Mucosa of descending colon (tissue), 3 donors: ENCODE measurements at regions not wholly inside any gene's neighbourhood (a gene's known extent, or its start where the extent isn't known, plus 50 kb on each side); places are given as distances from the start of the nearest gene placed in this dataset.

Experiments used
- ATAC-seq: fragments of 200-7000 bp; cut with Tn5 transposase; one replicate; pipeline ENCODE4 v1.9.1; 2020; ENCODE audit warnings: mild to moderate bottlenecking, moderate library complexity
- DNase-seq, 3 donors: peaks; one replicate each; pipeline ENCODE4 v3.0.0-alpha.2; 2020
- H3K36me3 ChIP-seq: fragments of 200-600 bp; one replicate; pipeline ENCODE4 v1.8.0; 2021; ENCODE audit warnings: low read depth, mild to moderate bottlenecking
- H3K4me1 ChIP-seq: fragments of 200-600 bp; one replicate; pipeline ENCODE4 v1.8.0; 2021; ENCODE audit warnings: low read depth, mild to moderate bottlenecking
- H3K4me3 ChIP-seq: fragments of 200-600 bp; one replicate; pipeline ENCODE4 v1.8.0; 2021; ENCODE audit warnings: mild to moderate bottlenecking
- H3K9me3 ChIP-seq: fragments of 200-600 bp; one replicate; pipeline ENCODE4 v1.8.0; 2021; ENCODE audit warnings: mild to moderate bottlenecking
- intact Hi-C, 2 donors: fragments of 100-400 bp; cut with DNase I in 1 of 2; cut with micrococcal nuclease in 1 of 2; formaldehyde crosslinking; loops; one replicate each; pipeline versions ENCODE4 v1.11.0 to v1.11.1; 2022; cut with DNase I, micrococcal nuclease
- TF ChIP-seq, protein P1 (sequence below): fragments of 200-600 bp; IDR thresholded peaks from one replicate; pipeline ENCODE4 v1.8.0; 2022; ENCODE audit warnings: antibody characterized with exemption, mild to moderate bottlenecking
- donor health status: DM: no; HTN: no; CAD: no; lungs with moderate emphysema.
- donor health status: DM: no; HTN: no; CAD: no.
- donor health status: DM: no; HTN: yes; CAD: no.

DNA sequence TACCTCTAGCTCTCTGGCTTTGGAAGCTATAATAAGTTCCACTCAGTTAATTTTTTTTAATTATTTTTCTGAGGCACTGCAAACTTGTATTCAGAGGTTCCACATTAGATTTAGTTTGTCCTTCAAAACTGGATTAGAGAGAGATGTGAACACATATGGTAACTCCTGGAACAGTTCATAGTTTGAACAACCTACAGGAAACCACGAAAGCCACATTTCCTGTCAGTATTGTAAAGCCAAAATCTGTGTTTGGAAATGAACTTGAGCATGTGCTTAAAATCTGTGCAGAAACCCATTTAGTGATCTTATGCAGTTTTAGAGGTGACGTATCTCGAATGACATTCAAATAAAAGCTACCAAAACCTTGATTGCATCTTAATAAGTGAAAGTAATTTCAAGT is 1952.0 kb downstream of the OLFM4 start:
- Histone ChIP-seq H3K4me1 (no peaks in the 10 kb centered on the region), H3K36me3 (no peaks in the 10 kb centered on the region), H3K4me3 (no peak overlapping the region), H3K9me3 (peaks cover 29% of the 10 kb centered on the region)
- ATAC-seq (no peak), DNase-seq (no peak)
- TF ChIP-seq, protein P1, sequence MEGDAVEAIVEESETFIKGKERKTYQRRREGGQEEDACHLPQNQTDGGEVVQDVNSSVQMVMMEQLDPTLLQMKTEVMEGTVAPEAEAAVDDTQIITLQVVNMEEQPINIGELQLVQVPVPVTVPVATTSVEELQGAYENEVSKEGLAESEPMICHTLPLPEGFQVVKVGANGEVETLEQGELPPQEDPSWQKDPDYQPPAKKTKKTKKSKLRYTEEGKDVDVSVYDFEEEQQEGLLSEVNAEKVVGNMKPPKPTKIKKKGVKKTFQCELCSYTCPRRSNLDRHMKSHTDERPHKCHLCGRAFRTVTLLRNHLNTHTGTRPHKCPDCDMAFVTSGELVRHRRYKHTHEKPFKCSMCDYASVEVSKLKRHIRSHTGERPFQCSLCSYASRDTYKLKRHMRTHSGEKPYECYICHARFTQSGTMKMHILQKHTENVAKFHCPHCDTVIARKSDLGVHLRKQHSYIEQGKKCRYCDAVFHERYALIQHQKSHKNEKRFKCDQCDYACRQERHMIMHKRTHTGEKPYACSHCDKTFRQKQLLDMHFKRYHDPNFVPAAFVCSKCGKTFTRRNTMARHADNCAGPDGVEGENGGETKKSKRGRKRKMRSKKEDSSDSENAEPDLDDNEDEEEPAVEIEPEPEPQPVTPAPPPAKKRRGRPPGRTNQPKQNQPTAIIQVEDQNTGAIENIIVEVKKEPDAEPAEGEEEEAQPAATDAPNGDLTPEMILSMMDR = no peak
- intact Hi-C loops = no loop called here

DNA sequence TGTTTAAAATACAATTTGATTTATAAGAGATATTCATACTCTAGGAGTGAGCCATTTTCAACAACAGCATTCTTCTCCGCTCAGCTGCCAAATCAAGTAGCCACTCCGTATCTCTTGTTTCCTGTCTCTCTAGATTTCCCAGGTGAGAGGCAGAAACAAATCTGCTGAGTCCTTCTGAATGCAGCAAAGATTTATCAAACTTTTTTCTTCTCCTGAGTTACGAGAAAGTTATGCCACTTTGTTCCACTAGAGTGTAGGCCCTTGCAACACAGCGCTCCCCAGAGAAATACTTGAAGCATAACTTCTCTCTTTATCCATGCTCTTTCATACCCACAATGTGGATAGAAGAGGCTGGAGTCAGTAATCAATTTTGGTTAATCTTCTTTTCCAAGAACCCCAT is 1960.8 kb downstream of the OLFM4 start:
- H3K4me3 ChIP-seq = no peak overlapping the region
- no peak for ATAC-seq

GRCh38 chr13:54999399-54999907 is 1970.8 kb downstream of the OLFM4 start:
- intact Hi-C loops = no loop called here
- Histone ChIP-seq H3K4me1 (no peaks in the 10 kb centered on the region), H3K9me3 (peaks cover 59% of the 10 kb centered on the region), H3K4me3 (no peak overlapping the region), H3K36me3 (no peaks in the 10 kb centered on the region)
- no peak for DNase-seq
- TF ChIP-seq, protein P1 = no peak
- no peak for ATAC-seq

More for the DNA sequence above, 1960.8 kb downstream of the OLFM4 start:
- Histone ChIP-seq H3K4me1 (no peaks in the 10 kb centered on the region), H3K9me3 (peaks cover 47% of the 10 kb centered on the region), H3K36me3 (no peaks in the 10 kb centered on the region)
- DNase-seq = no peak
- TF ChIP-seq, protein P1 = no peak
- intact Hi-C loops = no loop called here

DNA sequence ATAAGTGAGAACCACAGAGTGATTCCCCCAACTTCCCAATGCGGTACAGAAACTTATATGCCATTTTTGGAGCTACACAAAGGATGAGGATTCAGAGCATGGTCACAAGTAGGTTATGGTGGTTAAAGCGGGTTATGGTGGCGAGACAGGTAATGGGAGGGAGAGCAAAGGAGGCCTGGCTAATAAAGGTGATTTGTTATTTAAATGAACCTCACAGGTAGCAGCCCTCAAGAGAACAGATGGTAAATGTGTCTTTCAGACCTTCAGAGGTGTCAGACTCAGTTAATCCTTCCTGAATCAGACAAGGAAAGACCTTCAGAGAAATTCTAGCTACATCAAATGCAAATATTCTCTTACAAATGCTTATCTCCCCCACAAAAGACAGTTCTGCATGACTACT is 1971.4 kb downstream of the OLFM4 start:
- intact Hi-C loops = no loop called here
- no peak for ATAC-seq

DNA sequence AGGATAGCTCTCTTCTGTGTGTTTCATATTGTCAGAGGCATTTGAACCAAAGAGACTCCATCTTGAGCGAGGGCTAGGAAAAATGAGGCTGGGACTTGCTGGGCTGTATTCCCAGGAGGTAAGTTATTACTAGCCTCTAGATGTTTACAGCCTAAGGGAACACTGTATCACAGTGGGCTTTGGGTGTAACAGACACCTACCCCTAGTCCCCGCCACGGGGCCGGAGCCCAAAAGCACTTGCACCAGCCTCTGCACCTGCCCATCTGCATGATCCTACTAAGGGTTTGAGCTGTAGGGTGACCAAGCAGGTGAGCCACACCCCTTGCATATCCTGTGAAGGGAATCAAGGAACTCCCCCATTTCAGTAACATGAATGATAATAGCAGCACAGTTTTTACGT is 1972.2 kb downstream of the OLFM4 start:
- DNase-seq = no peak
- no peak overlapping the region for H3K4me3 ChIP-seq
- H3K9me3 ChIP-seq = peaks cover 58% of the 10 kb centered on the region
- H3K36me3 ChIP-seq = no peaks in the 10 kb centered on the region
- no peaks in the 10 kb centered on the region for H3K4me1 ChIP-seq
- intact Hi-C loops = no loop called here
- TF ChIP-seq, protein P1 = no peak
- ATAC-seq = no peak

More for the DNA sequence above, 1971.4 kb downstream of the OLFM4 start:
- TF ChIP-seq, protein P1 = no peak
- no peak overlapping the region for H3K4me3 ChIP-seq
- DNase-seq = no peak
- H3K9me3 ChIP-seq = peaks cover 55% of the 10 kb centered on the region
- H3K36me3 ChIP-seq = no peaks in the 10 kb centered on the region
- H3K4me1 ChIP-seq = no peaks in the 10 kb centered on the region

DNA sequence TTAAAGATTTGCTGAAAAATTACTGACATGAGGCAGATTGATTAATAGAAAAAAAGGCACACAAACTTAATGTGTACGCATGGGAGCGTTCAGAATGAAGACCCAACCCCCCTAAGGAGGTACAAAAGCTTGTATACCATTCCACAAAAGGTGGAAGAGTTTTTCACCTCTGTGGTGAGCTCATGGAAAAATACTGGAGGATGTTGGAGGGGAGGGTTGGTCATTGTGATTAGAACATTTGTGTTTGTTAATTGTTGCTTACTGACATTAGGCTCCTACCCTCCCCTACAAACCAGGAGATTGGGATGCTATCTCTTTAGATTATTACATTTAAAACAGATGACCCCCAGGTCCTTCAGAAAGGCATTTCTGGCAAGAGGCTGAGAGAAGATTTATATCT is 1973.3 kb downstream of the OLFM4 start:
- DNase-seq (no peak), ATAC-seq (no peak)
- H3K4me3 ChIP-seq = no peak overlapping the region
- TF ChIP-seq, protein P1 = no peak
- intact Hi-C loops = no loop called here
- H3K9me3 ChIP-seq = peaks cover 62% of the 10 kb centered on the region
- no peaks in the 10 kb centered on the region for H3K4me1 ChIP-seq
- no peaks in the 10 kb centered on the region for H3K36me3 ChIP-seq
